GM21717 (cell line): ENCODE measurements at regions not wholly inside any gene's neighbourhood (a gene's known extent, or its start where the extent isn't known, plus 50 kb on each side); places are given as distances from the start of the nearest gene placed in this dataset.

Source experiments
- ATAC-seq: cut with Tn5 transposase; IDR thresholded peaks from one replicate; pipeline ENCODE4 v1.9.1; 2021; ENCODE audit warnings: mild to moderate bottlenecking, moderate library complexity; ENCODE audit not compliant: unreplicated experiment

DNA sequence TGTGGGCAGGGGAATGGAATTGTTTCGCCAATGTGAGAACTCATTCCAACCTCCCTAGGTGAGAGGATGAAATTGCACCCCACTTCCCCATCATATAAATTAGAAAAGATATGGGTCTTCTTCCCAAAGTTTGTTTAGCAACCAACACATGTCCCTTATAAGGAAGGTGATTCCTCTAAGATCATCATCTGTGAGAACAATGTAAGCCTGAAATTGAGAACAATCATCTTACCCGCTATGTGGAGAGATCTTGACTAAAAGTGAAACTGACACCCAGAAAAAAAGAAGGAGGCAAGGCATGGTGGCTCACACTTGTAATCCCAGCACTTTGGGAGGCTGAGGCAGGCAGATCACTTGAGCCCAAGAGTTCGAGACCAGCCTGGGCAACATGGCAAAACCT lies 173.2 kb upstream of the HMGA2 start:
- no peak for ATAC-seq

GRCh38 chr12:65653321-65653720 lies 171.0 kb upstream of the HMGA2 start:
- no peak for ATAC-seq

DNA sequence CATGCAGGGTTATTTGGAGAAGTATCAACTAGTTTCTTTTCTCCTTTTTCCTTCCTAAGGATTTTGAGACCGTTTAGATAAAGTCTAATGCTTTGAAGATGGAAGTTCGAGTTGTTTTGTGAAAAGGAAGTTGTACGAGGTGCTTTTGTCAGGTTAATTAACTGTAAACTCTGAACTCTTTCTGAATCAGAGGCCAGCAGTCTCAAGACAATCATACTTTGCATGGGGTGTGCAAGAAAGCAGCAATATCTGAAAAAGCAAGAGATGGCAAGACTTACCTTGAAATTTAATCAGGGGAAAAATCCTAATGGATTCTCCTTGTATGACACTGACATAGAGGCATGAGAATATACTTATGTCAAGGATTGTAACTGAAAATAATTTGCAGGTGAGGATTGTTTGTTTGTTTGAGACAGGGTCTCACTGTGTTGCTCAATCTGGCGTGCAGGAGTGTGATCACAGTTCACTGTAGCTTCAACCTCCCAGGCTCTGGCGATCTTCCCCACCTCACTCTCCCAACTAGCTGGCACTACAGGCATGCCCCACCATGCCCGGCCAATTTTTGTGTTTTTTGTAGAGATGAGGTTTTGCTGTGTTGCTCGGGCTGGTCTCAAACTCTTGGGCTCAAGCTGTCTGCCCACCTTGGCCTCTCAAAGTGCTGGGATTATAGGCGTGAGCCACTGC lies 170.2 kb upstream of the HMGA2 start:
- no peak for ATAC-seq

DNA sequence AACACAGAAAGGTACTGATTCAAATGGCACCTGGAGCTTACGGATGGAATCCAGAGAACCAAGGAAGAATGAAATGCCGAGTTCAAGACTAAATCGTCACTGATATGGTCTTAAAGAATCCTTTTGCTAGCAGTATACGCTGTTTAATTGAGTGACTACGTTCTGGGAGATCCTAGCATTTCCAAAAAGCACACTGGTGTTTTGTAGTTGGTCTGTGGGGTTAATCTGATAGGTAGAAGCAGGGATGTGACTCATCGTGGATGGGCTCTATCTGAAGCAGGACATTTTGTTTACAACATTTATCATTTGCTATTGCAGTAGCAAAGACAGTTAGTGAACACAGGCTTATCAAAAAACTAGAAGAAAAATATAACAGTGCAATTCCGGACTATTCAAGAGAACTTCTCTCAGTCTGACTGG lies 169.2 kb upstream of the HMGA2 start:
- no peak for ATAC-seq

DNA sequence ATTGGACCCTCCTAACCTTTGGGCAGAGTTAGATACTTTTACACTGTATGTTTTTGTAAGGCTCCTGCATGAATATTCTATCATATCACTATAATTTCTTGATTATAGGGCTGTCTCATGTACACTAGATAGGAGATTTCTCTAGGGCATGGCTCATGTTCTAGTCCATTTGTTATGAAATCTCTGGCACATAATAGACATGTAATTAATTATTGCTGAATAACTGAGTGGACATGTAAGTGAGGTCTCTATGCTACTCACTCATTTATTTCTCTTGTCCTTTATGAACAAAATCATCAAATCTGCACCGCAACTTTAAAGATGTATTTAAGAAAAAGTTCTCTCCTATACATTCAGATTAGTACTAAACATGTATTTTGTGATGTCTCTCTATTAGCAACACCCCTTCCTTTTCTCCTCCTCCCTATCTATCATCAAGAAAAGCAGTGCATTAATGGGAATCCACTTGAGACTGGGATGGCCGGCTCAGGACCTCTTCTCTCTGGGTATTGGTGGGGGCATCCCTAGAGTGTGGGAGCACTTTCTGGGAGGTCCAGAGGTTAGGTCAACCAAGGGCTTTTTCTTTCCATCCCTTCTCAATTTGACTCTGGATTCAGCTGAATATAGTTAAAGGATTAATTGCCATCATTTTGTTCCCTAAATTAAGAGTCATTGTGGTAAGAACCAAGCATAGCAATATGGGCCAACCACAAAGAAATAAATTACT lies 168.0 kb upstream of the HMGA2 start:
- no peak for ATAC-seq

GRCh38 chr12:65656891-65657351 lies 167.4 kb upstream of the HMGA2 start:
- ATAC-seq, result no peak

DNA sequence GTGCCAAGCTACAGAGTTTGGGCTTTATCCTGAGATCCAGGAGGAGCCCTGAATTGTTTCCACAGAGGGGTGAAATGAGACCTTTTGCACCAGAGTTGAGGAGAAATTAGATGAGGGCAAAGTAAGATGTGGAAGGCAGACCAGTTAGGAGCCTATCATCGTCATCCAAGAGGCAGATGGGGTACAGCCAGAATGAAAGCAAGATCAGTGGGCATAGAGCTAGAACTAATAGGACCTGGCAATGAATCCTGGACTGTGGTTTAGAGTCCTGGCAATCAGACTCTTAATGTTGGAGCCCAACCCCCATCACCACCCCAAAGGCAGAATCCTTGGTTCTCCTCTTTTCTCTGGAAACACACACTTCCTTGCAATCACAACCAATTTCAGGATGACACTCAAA lies 166.6 kb upstream of the HMGA2 start:
- ATAC-seq, result no peak

DNA sequence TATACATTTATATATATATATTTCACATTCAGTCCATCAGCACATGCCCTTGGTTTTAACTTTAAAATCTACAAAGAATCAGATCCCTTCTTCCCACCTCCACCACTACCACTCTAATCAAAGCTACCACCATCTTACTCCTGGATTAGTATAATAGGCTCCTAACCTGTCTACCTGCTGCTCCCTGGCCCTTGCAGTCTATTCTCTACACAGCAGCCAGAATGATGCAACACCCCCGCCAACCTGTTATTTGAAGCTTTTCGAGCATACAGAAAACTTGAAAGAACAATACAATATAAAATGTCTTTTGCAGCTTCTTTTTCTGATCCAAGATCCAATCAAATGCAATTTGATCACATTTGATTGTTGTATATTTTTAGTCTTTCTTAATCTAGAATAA lies 165.9 kb upstream of the HMGA2 start:
- ATAC-seq, result no peak

DNA sequence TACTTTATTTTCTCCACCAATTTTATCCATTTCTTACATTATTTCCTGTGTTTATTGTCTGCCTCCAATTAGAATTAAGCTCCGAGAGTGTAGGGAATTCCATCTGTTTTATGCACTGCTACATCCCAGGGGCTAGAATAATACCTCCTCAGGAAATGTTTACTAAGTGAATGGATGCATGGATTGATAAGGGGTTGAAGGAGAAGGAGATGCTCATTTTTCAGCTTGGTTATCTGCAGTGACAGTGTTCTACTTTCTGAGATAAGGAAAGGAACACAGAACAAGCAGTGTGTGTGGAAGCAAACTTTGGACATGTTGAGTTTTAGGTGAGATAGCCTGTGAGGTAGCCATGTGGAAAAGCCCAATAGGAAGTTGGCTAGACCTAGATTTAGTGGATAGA lies 164.6 kb upstream of the HMGA2 start:
- ATAC-seq, result no peak

GRCh38 chr12:65660096-65660495 lies 164.2 kb upstream of the HMGA2 start:
- ATAC-seq, result no peak

GRCh38 chr12:65660836-65661235 lies 163.4 kb upstream of the HMGA2 start:
- no peak for ATAC-seq

GRCh38 chr12:65662590-65662989 lies 161.7 kb upstream of the HMGA2 start:
- ATAC-seq, result no peak

DNA sequence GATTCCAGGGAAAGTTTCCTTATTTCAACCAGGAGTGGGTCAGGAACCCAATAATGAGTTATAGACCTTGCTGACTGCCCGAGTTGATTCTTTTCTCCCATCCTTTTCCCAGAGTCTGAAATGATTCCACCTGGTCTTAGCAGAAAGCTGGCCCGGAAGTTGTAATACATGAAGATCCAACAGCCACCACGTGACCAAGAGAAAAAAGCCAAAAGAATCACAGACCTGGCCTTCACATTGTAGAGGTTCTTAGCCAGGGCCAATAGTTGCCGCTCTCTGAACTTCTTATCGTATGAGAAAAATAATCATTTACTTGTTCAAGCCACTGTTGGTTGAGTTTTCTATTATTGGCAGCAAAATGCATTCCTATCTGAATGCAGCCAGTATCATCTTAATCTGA lies 161.2 kb upstream of the HMGA2 start:
- ATAC-seq, result no peak

DNA sequence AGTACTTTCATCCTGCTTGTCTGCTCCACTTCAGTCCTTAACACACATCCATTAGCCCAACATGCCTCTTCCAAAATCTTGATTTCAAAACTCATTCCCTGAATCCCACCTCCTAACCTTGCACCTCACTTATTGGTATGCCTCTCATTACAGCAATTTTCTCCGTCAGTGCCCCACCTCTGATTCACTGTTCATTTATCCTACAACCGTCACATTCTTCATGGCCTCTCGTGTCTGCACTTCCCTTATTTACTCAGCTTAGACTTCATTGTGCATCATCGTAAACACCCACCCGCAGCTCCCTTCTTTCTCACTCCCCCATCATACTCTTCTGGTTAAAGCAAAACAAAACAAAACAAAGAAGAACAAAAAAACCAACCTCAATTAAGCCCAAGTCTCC lies 160.6 kb upstream of the HMGA2 start:
- ATAC-seq, result no peak

- no peak for ATAC-seq
Observed at GRCh38 chr12:65664715-65665250, 159.5 kb upstream of the HMGA2 start.

DNA sequence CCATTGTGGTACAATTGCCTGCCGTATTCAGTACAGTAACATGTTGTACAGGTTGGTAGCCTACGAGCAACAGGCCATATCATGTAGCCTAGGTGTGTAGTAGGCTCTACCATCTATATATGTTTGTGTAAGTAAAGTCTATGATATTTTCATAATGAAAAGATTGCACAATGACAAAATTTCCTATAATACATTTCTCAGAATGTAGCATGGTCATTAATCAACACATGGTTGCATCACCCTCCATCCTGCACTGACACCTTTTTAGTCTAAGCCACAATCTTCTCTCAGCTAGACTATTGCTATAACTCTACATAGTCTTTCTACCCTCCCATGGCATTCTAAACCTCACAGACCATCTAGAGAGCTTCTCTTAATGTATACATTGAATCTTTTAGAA lies 158.5 kb upstream of the HMGA2 start:
- ATAC-seq, result no peak

GRCh38 chr12:65666876-65667275 lies 157.4 kb upstream of the HMGA2 start:
- no peak for ATAC-seq

GRCh38 chr12:65667932-65668331 lies 156.4 kb upstream of the HMGA2 start:
- ATAC-seq, result no peak

DNA sequence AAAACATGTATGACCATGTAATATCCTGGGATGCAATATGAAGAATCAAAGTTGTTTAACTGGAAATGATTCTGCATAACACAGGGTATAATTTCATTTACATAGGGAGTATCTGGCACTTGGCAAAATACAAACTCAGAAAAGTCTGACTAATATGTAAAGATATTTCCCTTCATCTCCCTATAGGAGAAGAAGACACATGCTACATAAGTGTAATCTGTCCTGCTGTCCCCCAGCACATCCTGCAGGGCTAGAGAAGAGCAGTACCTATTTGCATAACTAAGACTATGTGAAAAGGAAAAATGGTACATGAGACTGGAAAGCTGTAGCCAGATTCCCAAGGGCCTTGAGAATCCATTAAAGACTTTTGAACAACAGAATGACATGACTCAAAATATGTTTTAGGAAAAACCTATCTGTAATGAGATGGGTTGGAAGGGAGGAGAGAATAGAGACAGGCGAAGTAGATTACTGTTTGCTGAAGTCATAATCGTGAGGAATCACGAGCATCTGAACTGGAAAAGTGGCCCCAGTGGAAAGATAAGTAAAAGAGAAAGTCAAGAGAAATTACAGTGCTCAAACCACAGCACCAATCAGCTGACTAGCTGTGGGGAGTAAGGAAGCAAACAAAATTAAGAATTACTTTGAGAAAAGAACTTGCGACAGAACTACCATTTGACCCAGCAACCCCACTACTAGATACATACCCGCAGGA lies 155.1 kb upstream of the HMGA2 start:
- no peak for ATAC-seq

DNA sequence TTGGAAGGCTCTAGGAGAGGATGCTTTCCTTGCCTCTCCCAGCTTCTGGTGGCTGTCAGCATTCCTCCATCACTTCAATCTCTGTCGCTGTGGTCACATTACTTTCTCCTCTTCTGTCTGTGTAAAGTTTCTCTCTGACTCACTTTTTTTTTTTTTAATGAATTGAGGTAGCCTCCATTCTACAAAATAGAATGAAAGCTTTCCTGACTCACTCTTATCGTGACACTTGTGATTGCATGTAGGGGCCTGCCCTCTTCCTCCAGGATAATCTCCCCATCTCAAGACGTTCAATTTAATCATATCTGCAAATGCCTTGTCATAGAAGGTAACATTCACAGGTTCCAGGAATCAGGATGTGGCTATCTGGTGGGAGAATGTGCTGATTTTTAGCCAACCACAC lies 153.5 kb upstream of the HMGA2 start:
- no peak for ATAC-seq

GRCh38 chr12:65672441-65672840 lies 151.8 kb upstream of the HMGA2 start:
- ATAC-seq, result no peak
